ENCODE measurements at regions not wholly inside any gene's neighbourhood (a gene's known extent, or its start where the extent isn't known, plus 50 kb on each side); places are given as distances from the start of the nearest gene placed in this dataset.

DNA sequence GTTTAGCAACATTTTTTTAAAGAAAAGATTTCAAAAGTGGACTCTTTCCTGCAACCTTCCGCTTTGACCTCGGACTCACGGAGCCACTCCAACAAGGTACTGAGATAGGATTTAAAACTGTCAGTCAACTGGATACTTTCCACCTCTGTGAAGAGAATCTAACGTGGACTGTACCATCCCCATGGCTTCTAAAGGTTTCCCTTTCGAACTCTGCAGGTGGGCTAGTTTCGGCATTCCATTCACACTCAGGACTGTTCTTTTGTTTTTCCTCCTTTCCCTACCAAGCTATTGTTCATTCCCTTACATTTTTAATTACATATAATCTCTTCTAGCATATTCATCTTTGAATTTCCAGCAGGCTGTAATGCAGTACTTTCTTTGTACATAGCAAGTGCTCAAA is 88.5 kb upstream of the AKIP1 start:
- TF ChIP-seq, protein P1, sequence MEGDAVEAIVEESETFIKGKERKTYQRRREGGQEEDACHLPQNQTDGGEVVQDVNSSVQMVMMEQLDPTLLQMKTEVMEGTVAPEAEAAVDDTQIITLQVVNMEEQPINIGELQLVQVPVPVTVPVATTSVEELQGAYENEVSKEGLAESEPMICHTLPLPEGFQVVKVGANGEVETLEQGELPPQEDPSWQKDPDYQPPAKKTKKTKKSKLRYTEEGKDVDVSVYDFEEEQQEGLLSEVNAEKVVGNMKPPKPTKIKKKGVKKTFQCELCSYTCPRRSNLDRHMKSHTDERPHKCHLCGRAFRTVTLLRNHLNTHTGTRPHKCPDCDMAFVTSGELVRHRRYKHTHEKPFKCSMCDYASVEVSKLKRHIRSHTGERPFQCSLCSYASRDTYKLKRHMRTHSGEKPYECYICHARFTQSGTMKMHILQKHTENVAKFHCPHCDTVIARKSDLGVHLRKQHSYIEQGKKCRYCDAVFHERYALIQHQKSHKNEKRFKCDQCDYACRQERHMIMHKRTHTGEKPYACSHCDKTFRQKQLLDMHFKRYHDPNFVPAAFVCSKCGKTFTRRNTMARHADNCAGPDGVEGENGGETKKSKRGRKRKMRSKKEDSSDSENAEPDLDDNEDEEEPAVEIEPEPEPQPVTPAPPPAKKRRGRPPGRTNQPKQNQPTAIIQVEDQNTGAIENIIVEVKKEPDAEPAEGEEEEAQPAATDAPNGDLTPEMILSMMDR (IDR thresholded peaks at IDR 0.05) = no peak
- no peak for TF ChIP-seq POLR2A (IDR thresholded peaks at IDR 0.05)
